Astrocyte of the cerebellum (primary cell): ENCODE measurements at regions not wholly inside any gene's neighbourhood (a gene's known extent, or its start where the extent isn't known, plus 50 kb on each side); places are given as distances from the start of the nearest gene placed in this dataset.

Experiments used
- DNase-seq: peaks from one replicate; pipeline ENCODE4 v3.0.0-alpha.2; 2011; ENCODE audit warnings: low read depth
- H3K4me3 ChIP-seq: 2 replicates; pipeline ENCODE4 v1.5.1; 2011; ENCODE audit warnings: mild to moderate bottlenecking, low read depth, low read length, moderate library complexity
- CTCF ChIP-seq: IDR thresholded peaks from 2 replicates; pipeline ENCODE4 v1.5.1; 2012; ENCODE audit warnings: low read length, low read depth, moderate library complexity, mild to moderate bottlenecking; ENCODE audit errors: missing control alignments
- in situ Hi-C: cut with HindIII; loops from 2 replicates; pipeline ENCODE4 v1.10.0; 2017; ENCODE audit warnings: low sequenced_read_pairs

- in situ Hi-C loops, result no loop called here
- no peak overlapping the region for H3K4me3 ChIP-seq
- no peak for TF ChIP-seq CTCF
- no peak for DNase-seq
Measured at GRCh38 chr19:27844261-27844660, 1368.7 kb downstream of the UQCRFS1 start.

- DNase-seq, result no peak
- H3K4me3 ChIP-seq, result no peak overlapping the region
- in situ Hi-C loops, result no loop called here
- TF ChIP-seq CTCF, result no peak
Measured at GRCh38 chr19:27843861-27844260, 1369.1 kb downstream of the UQCRFS1 start.

GRCh38 chr19:27833031-27833430 lies 1379.9 kb downstream of the UQCRFS1 start:
- in situ Hi-C loops, result no loop called here
- H3K4me3 ChIP-seq, result no peak overlapping the region
- DNase-seq, result no peak

GRCh38 chr19:27828829-27829228 lies 1384.1 kb downstream of the UQCRFS1 start:
- H3K4me3 ChIP-seq, result no peak overlapping the region
- in situ Hi-C loops, result no loop called here
- TF ChIP-seq CTCF, result no peak
- no peak for DNase-seq

More at GRCh38 chr19:27833031-27833430, 1379.9 kb downstream of the UQCRFS1 start:
- TF ChIP-seq CTCF, result no peak

- in situ Hi-C loops, result no loop called here
- DNase-seq, result no peak
- no peak overlapping the region for H3K4me3 ChIP-seq
- no peak for TF ChIP-seq CTCF
Measured at GRCh38 chr19:27824108-27824507, 1388.8 kb downstream of the UQCRFS1 start.

- in situ Hi-C loops, result no loop called here
- DNase-seq, result no peak
- TF ChIP-seq CTCF, result no peak
- no peak overlapping the region for H3K4me3 ChIP-seq
Measured at GRCh38 chr19:27822336-27822735, 1390.6 kb downstream of the UQCRFS1 start.
